ENCODE measurements at regions not wholly inside any gene's neighbourhood (a gene's known extent, or its start where the extent isn't known, plus 50 kb on each side); places are given as distances from the start of the nearest gene placed in this dataset.

- Histone ChIP-seq H3K9me3 (peaks cover 0 to 6% (median 0%) of the 10 kb centered on the region in 4 donors), H3K4me1 (no peaks in the 10 kb centered on the region), H3K36me3 (no peaks in the 10 kb centered on the region), H3K27me3 (no peaks in the 10 kb centered on the region), H3K4me3 (no peak overlapping the region), H3K27ac (no peak overlapping the region)
- WGBS, 2 donors = 79 to 83% methylated on average over 4 of the region's 4 CpGs
- TF ChIP-seq POLR2A (IDR thresholded peaks at IDR 0.05) (no peak), EP300 (IDR thresholded peaks at IDR 0.05) (no peak), CTCF (IDR thresholded peaks at IDR 0.05) (no peak)
- no peak for DNase-seq (ENCODE audit: low spot score in 2 of 2)
These were observed 88.3 kb upstream of the LRATD1 start for GRCh38 chr2:14544247-14544646.

GRCh38 chr2:14547830-14548229 is 84.7 kb upstream of the LRATD1 start:
- WGBS, 2 donors = 91 to 97% methylated on average over 1 of the region's 1 CpG
- no peaks in the 10 kb centered on the region for H3K36me3 ChIP-seq
- no peak overlapping the region for H3K4me3 ChIP-seq
- no peaks in the 10 kb centered on the region for H3K9me3 ChIP-seq
- no peaks in the 10 kb centered on the region for H3K4me1 ChIP-seq
- no peak for TF ChIP-seq POLR2A (IDR thresholded peaks at IDR 0.05)
- TF ChIP-seq EP300 (IDR thresholded peaks at IDR 0.05) = no peak
- no peak overlapping the region for H3K27ac ChIP-seq
- H3K27me3 ChIP-seq = no peaks in the 10 kb centered on the region
- DNase-seq (ENCODE audit: low spot score in 2 of 2) = no peak

GRCh38 chr2:14550658-14551057 is 81.9 kb upstream of the LRATD1 start:
- DNase-seq (ENCODE audit: low spot score in 2 of 2) = no peak
- Histone ChIP-seq H3K9me3 (no peaks in the 10 kb centered on the region), H3K4me1 (no peaks in the 10 kb centered on the region), H3K27ac (no peak overlapping the region), H3K4me3 (no peak overlapping the region), H3K27me3 (no peaks in the 10 kb centered on the region), H3K36me3 (no peaks in the 10 kb centered on the region)
- TF ChIP-seq POLR2A (IDR thresholded peaks at IDR 0.05) (no peak), EP300 (IDR thresholded peaks at IDR 0.05) (no peak), CTCF (IDR thresholded peaks at IDR 0.05) (no peak)
- 42 to 44% methylated on average over 3 of the region's 3 CpGs for WGBS, 2 donors

- 89 to 91% methylated on average over 3 of the region's 3 CpGs for WGBS, 2 donors
- Histone ChIP-seq H3K27me3 (no peaks in the 10 kb centered on the region), H3K4me3 (no peak overlapping the region), H3K27ac (no peak overlapping the region), H3K9me3 (no peaks in the 10 kb centered on the region), H3K4me1 (no peaks in the 10 kb centered on the region), H3K36me3 (no peaks in the 10 kb centered on the region)
- DNase-seq (ENCODE audit: low spot score in 2 of 2) = no peak
- no peak for TF ChIP-seq POLR2A (IDR thresholded peaks at IDR 0.05)
- TF ChIP-seq CTCF (IDR thresholded peaks at IDR 0.05) = no peak
- TF ChIP-seq EP300 (IDR thresholded peaks at IDR 0.05) = no peak
These were observed 81.4 kb upstream of the LRATD1 start for GRCh38 chr2:14551069-14551468.

- no peaks in the 10 kb centered on the region for H3K9me3 ChIP-seq
- no peaks in the 10 kb centered on the region for H3K4me1 ChIP-seq
- no peaks in the 10 kb centered on the region for H3K36me3 ChIP-seq
- WGBS, 2 donors = 79 to 85% methylated on average over 1 of the region's 1 CpG
- no peak for TF ChIP-seq CTCF (IDR thresholded peaks at IDR 0.05)
- TF ChIP-seq EP300 (IDR thresholded peaks at IDR 0.05) = no peak
- no peak for TF ChIP-seq POLR2A (IDR thresholded peaks at IDR 0.05)
- DNase-seq (ENCODE audit: low spot score in 2 of 2) = no peak
- no peak overlapping the region for H3K27ac ChIP-seq
- no peak overlapping the region for H3K4me3 ChIP-seq
- no peaks in the 10 kb centered on the region for H3K27me3 ChIP-seq
These were observed 80.2 kb upstream of the LRATD1 start for GRCh38 chr2:14552286-14552685.

- WGBS, 2 donors = 92 to 93% methylated on average over 2 of the region's 2 CpGs
- Histone ChIP-seq H3K4me3 (no peak overlapping the region), H3K27me3 (no peaks in the 10 kb centered on the region), H3K36me3 (no peaks in the 10 kb centered on the region), H3K27ac (no peak overlapping the region), H3K4me1 (no peaks in the 10 kb centered on the region), H3K9me3 (no peaks in the 10 kb centered on the region)
- TF ChIP-seq POLR2A (IDR thresholded peaks at IDR 0.05) = no peak
- TF ChIP-seq CTCF (IDR thresholded peaks at IDR 0.05) = no peak
- no peak for TF ChIP-seq EP300 (IDR thresholded peaks at IDR 0.05)
- no peak for DNase-seq (ENCODE audit: low spot score in 2 of 2)
These were observed 79.7 kb upstream of the LRATD1 start for GRCh38 chr2:14552818-14553217.

Data from tibial nerve (tissue), 4 donors.